H1 (cell line): ENCODE measurements at regions not wholly inside any gene's neighbourhood (a gene's known extent, or its start where the extent isn't known, plus 50 kb on each side); places are given as distances from the start of the nearest gene placed in this dataset.

Experiments
- CTCF ChIA-PET: fragments of 300-600 bp; sonication (Branson Sonifier 250); formaldehyde crosslinking; loops from one replicate; lab custom pipeline; 2021; ENCODE audit not compliant: partially characterized antibody; lab: Charles Lee
- POLR2A ChIA-PET: fragments of 300-600 bp; sonication (Branson Sonifier 250); formaldehyde crosslinking; loops from one replicate; lab custom pipeline; 2021; ENCODE audit warnings: inconsistent platforms; ENCODE audit not compliant: partially characterized antibody; lab: Charles Lee
- DNase-seq, 2 experiments: peaks; one replicate each; pipeline versions ENCODE4 v3.0.0 to v3.0.0-alpha.2; 2010 to 2022; ENCODE audit warnings: low spot score in 2 of 2, low read depth in 1 of 2, mixed read lengths in 1 of 2
- FAIRE-seq: peaks from 2 replicates; lab custom pipeline; 2011; peaks lifted over from hg19 to GRCh38; lab: Jason Lieb, UNC
- H2AFZ ChIP-seq: 2 replicates; pipeline ENCODE4 v1.8.1; 2012; ENCODE audit warnings: low read length, inconsistent platforms
- H2AK5ac ChIP-seq: 2 replicates; pipeline ENCODE4 v1.6.1; 2013; ENCODE audit warnings: low read depth, low read length
- H2BK120ac ChIP-seq: replicated peaks from 2 replicates; pipeline ENCODE3; 2013; ENCODE audit warnings: low read depth, low read length, inconsistent platforms
- H2BK12ac ChIP-seq: 2 replicates; pipeline ENCODE4 v1.6.1; 2013; ENCODE audit warnings: low read depth, low read length
- H2BK15ac ChIP-seq: 2 replicates; pipeline ENCODE4 v1.6.1; 2013; ENCODE audit warnings: low read length
- H2BK20ac ChIP-seq: 2 replicates; pipeline ENCODE4 v1.6.1; 2013; ENCODE audit warnings: low read length
- H2BK5ac ChIP-seq: 2 replicates; pipeline ENCODE4 v1.6.1; 2013; ENCODE audit warnings: low read depth, low read length
- H3K14ac ChIP-seq: 2 replicates; pipeline ENCODE4 v1.6.1; 2013; ENCODE audit warnings: inconsistent platforms; ENCODE audit not compliant: insufficient read length
- H3K18ac ChIP-seq: 2 replicates; pipeline ENCODE4 v1.6.1; 2013; ENCODE audit warnings: low read length; ENCODE audit errors: extremely low read depth
- H3K23ac ChIP-seq: 2 replicates; pipeline ENCODE4 v1.6.1; 2013; ENCODE audit warnings: inconsistent platforms; ENCODE audit not compliant: insufficient read length
- H3K23me2 ChIP-seq: 2 replicates; pipeline ENCODE4 v1.6.1; 2013; ENCODE audit warnings: low read depth, low read length
- H3K27ac ChIP-seq: 2 replicates; pipeline ENCODE4 v1.6.1; 2011; ENCODE audit warnings: low read depth, low read length, inconsistent platforms
- H3K27me3 ChIP-seq, 4 experiments: replicated peaks in 1 of 4; 1 replicate in 1 of 4; 2 replicates in 3 of 4; pipeline versions ENCODE4 v1.6.1 to v1.8.1; 2011 to 2013; ENCODE audit warnings: low read length in 3 of 4, mild to moderate bottlenecking in 3 of 4, inconsistent platforms in 2 of 4, mixed read lengths in 2 of 4, moderate library complexity in 1 of 4; ENCODE audit not compliant: control insufficient read depth in 3 of 4, insufficient read depth in 3 of 4; ENCODE audit errors: extremely low read depth in 1 of 4
- H3K36me3 ChIP-seq, 4 experiments: 2 replicates each; pipeline versions ENCODE4 v1.6.1 to v1.8.1; 2011 to 2013; ENCODE audit warnings: mild to moderate bottlenecking in 4 of 4, low read length in 3 of 4, moderate library complexity in 2 of 4, control low read depth in 1 of 4, inconsistent platforms in 1 of 4; ENCODE audit not compliant: insufficient read depth in 4 of 4, control insufficient read depth in 2 of 4
- H3K4ac ChIP-seq: replicated peaks from 2 replicates; pipeline ENCODE3; 2013; ENCODE audit warnings: low read length, low read depth, mixed read lengths, inconsistent platforms; ENCODE audit not compliant: insufficient read length
- H3K4me1 ChIP-seq, 4 experiments: replicated peaks in 1 of 4; 1 replicate in 1 of 4; 2 replicates in 3 of 4; pipeline versions ENCODE4 v1.6.1 to v1.8.1; 2011 to 2013; ENCODE audit warnings: low read length in 3 of 4, inconsistent platforms in 2 of 4, mixed read lengths in 1 of 4; ENCODE audit not compliant: insufficient read depth in 4 of 4, control insufficient read depth in 3 of 4
- H3K4me2 ChIP-seq, 2 experiments: 2 replicates each; pipeline versions ENCODE4 v1.6.1 to v1.8.1; 2011 to 2013; ENCODE audit warnings: low read depth in 2 of 2, low read length in 2 of 2, control low read depth in 1 of 2, inconsistent platforms in 1 of 2, mild to moderate bottlenecking in 1 of 2; ENCODE audit not compliant: insufficient read depth in 1 of 2
- H3K4me3 ChIP-seq, 4 experiments: fragments of 200-600, 300-600 bp in 1 of 4; sonication (generic), shearing (Covaris generic), sonication (Bioruptor Twin) in 1 of 4; 2 replicates each; pipeline versions ENCODE4 v1.5.1 to v1.8.1; 2011 to 2016; ENCODE audit warnings: low read length in 4 of 4, low read depth in 3 of 4, control low read depth in 2 of 4, inconsistent platforms in 2 of 4, mild to moderate bottlenecking in 2 of 4, mixed read lengths in 1 of 4, moderate library complexity in 1 of 4; ENCODE audit not compliant: insufficient read depth in 2 of 4; ENCODE audit errors: extremely low read depth in 1 of 4
- H3K56ac ChIP-seq: replicated peaks from 2 replicates; pipeline ENCODE3; 2013; ENCODE audit warnings: low read depth, mild to moderate bottlenecking, mixed read lengths, low read length, inconsistent platforms; ENCODE audit not compliant: insufficient read length
- H3K79me1 ChIP-seq: 2 replicates; pipeline ENCODE4 v1.6.1; 2013; ENCODE audit warnings: low read depth, low read length, control low read depth
- H3K79me2 ChIP-seq, 2 experiments: 2 replicates each; pipeline versions ENCODE4 v1.6.1 to v1.8.1; 2012 to 2013; ENCODE audit warnings: low read length in 2 of 2, mild to moderate bottlenecking in 2 of 2, inconsistent platforms in 1 of 2; ENCODE audit not compliant: insufficient read depth in 2 of 2, control insufficient read depth in 1 of 2
- H3K9ac ChIP-seq, 4 experiments: replicated peaks in 1 of 4; 1 replicate in 1 of 4; 2 replicates in 3 of 4; pipeline versions ENCODE4 v1.6.1 to v1.8.1; 2011 to 2013; ENCODE audit warnings: low read depth in 3 of 4, low read length in 3 of 4, control low read depth in 2 of 4, mild to moderate bottlenecking in 2 of 4, moderate library complexity in 2 of 4, inconsistent platforms in 1 of 4; ENCODE audit errors: extremely low read depth in 1 of 4
- H3K9me3 ChIP-seq, 2 experiments: 2 replicates each; pipeline versions ENCODE4 v1.6.1 to v1.8.1; 2012 to 2013; ENCODE audit warnings: mild to moderate bottlenecking in 2 of 2, moderate library complexity in 2 of 2, control low read depth in 1 of 2, inconsistent platforms in 1 of 2, low read depth in 1 of 2, low read length in 1 of 2, mixed read lengths in 1 of 2; ENCODE audit not compliant: insufficient read depth in 2 of 2
- H4K20me1 ChIP-seq, 2 experiments: replicated peaks in 1 of 2; 2 replicates each; pipeline versions ENCODE3 to v1.8.1; 2011 to 2013; ENCODE audit warnings: inconsistent platforms in 2 of 2, low read length in 2 of 2, mild to moderate bottlenecking in 1 of 2; ENCODE audit not compliant: insufficient read depth in 2 of 2, control insufficient read depth in 1 of 2
- H4K5ac ChIP-seq: 2 replicates; pipeline ENCODE4 v1.6.1; 2013; ENCODE audit warnings: low read length, low read depth, mixed read lengths, inconsistent platforms; ENCODE audit not compliant: insufficient read length
- H4K8ac ChIP-seq: 2 replicates; pipeline ENCODE4 v1.8.0; 2013; ENCODE audit warnings: mild to moderate bottlenecking, moderate library complexity, low read length, inconsistent platforms; ENCODE audit not compliant: insufficient read depth; ENCODE audit errors: extremely low read depth
- H4K91ac ChIP-seq: replicated peaks from 2 replicates; pipeline ENCODE3; 2013; ENCODE audit warnings: low read length, mixed read lengths, inconsistent platforms; ENCODE audit not compliant: insufficient read length
- BACH1 ChIP-seq: IDR thresholded peaks from 2 replicates; pipeline ENCODE4 v1.6.1; 2012; ENCODE audit warnings: low read length, improper control_type of control experiment
- BCL11A ChIP-seq, 2 experiments: IDR thresholded peaks; one replicate each; pipeline ENCODE4 v1.6.1; 2011; ENCODE audit warnings: low read depth in 2 of 2, low read length in 2 of 2, mild to moderate bottlenecking in 2 of 2
- CHD2 ChIP-seq: IDR thresholded peaks from 2 replicates; pipeline ENCODE4 v1.6.1; 2012; ENCODE audit warnings: low read length, improper control_type of control experiment
- E2F6 ChIP-seq: IDR thresholded peaks from 2 replicates; pipeline ENCODE4 v1.6.1; 2012; ENCODE audit warnings: inconsistent platforms
- GABPA ChIP-seq: IDR thresholded peaks from 2 replicates; pipeline ENCODE4 v1.6.1; 2011; ENCODE audit warnings: mild to moderate bottlenecking, low read length, moderate library complexity, borderline replicate concordance; ENCODE audit not compliant: insufficient read depth
- HDAC2 ChIP-seq, 2 experiments: fragments of 300-600 bp in 1 of 2; sonication (generic) in 1 of 2; IDR thresholded peaks; 2 replicates each; pipeline ENCODE4 v1.6.1; 2011 to 2012; ENCODE audit warnings: low read depth in 2 of 2, low read length in 2 of 2, mild to moderate bottlenecking in 2 of 2, moderate library complexity in 2 of 2, borderline replicate concordance in 1 of 2, inconsistent platforms in 1 of 2
- MAFK ChIP-seq: IDR thresholded peaks from 2 replicates; pipeline ENCODE4 v1.6.1; 2012; ENCODE audit warnings: low read depth, mild to moderate bottlenecking, improper control_type of control experiment, low read length
- NANOG ChIP-seq: IDR thresholded peaks from 2 replicates; pipeline ENCODE4 v1.6.1; 2011; ENCODE audit warnings: low read length, low read depth, mild to moderate bottlenecking, inconsistent platforms; ENCODE audit not compliant: insufficient read depth, poor library complexity, severe bottlenecking
- POLR2A ChIP-seq, 2 experiments: IDR thresholded peaks; 1 replicate in 1 of 2; 2 replicates in 1 of 2; pipeline ENCODE4 v1.6.1; 2011; ENCODE audit warnings: low read depth in 2 of 2, low read length in 2 of 2, mild to moderate bottlenecking in 2 of 2; ENCODE audit errors: control extremely low read depth in 1 of 2
- RAD21 ChIP-seq, 2 experiments: IDR thresholded peaks in 1 of 2; conservative IDR thresholded peaks in 1 of 2; 2 replicates each; pipeline ENCODE4 v1.6.1; 2011; ENCODE audit warnings: low read depth in 2 of 2, low read length in 2 of 2, improper control_type of control experiment in 1 of 2, inconsistent platforms in 1 of 2, mild to moderate bottlenecking in 1 of 2, moderate library complexity in 1 of 2
- RNF2 ChIP-seq: fragments of 200-900, 300-1000 bp; sonication (generic); IDR thresholded peaks from 2 replicates; pipeline ENCODE4 v1.7.1; 2016; ENCODE audit warnings: borderline replicate concordance, low read depth, mild to moderate bottlenecking, antibody characterized with exemption, low read length; ENCODE audit not compliant: poor library complexity, severe bottlenecking; ENCODE audit errors: missing control alignments
- SIN3A ChIP-seq, 2 experiments: IDR thresholded peaks in 1 of 2; conservative IDR thresholded peaks in 1 of 2; 2 replicates each; pipeline ENCODE4 v1.6.1; 2011 to 2012; ENCODE audit warnings: low read length in 2 of 2, improper control_type of control experiment in 1 of 2, low read depth in 1 of 2, mild to moderate bottlenecking in 1 of 2
- SP1 ChIP-seq: IDR thresholded peaks from 2 replicates; pipeline ENCODE4 v1.6.1; 2011; ENCODE audit warnings: low read depth, low read length
- SP4 ChIP-seq: IDR thresholded peaks from 2 replicates; pipeline ENCODE4 v1.6.1; 2012; ENCODE audit warnings: low read length, inconsistent platforms
- WGBS, 2 experiments: shearing (Covaris generic) in 1 of 2; methylation state at CpG; one replicate each; pipeline versions ENCODE4 v1.1.6 to v1.1.7; 2013 to 2015; ENCODE audit warnings: low lambda C conversion rate in 2 of 2, mixed read lengths in 2 of 2, inconsistent platforms in 1 of 2, low coverage in 1 of 2, missing lambda C conversion rate in 1 of 2; ENCODE audit not compliant: insufficient replicate concordance in 2 of 2, insufficient coverage in 1 of 2, insufficient read length in 1 of 2; ENCODE audit errors: extremely low coverage in 1 of 2, missing lambda C conversion rate in 1 of 2; 5-methylcytosine and 5-hydroxymethylcytosine counted together

- no peak overlapping the region for H4K91ac ChIP-seq
- H3K9me3 ChIP-seq, result peaks cover 61 to 75% of the 10 kb centered on the region in 2 experiments
- TF ChIP-seq RAD21 (IDR thresholded peaks at IDR 0.05 in 1 of 2, conservative IDR thresholded peaks at IDR 0.05 in 1 of 2; ENCODE audit: low read depth in 2 of 2, low read length in 2 of 2), result no peak
- TF ChIP-seq CHD2, result no peak
- TF ChIP-seq SP4, result no peak
- TF ChIP-seq SP1, result no peak
- TF ChIP-seq RNF2, result no peak
- TF ChIP-seq MAFK, result no peak
- TF ChIP-seq BACH1, result no peak
- no peak for TF ChIP-seq E2F6
- TF ChIP-seq NANOG, result no peak
- TF ChIP-seq GABPA, result no peak
- no peak for TF ChIP-seq HDAC2 (IDR thresholded peaks at IDR 0.05; ENCODE audit: borderline replicate concordance in 1 of 2, low read depth in 2 of 2, low read length in 2 of 2)
- TF ChIP-seq BCL11A (IDR thresholded peaks at IDR 0.05; ENCODE audit: low read depth in 2 of 2, low read length in 2 of 2), result no peak
- TF ChIP-seq POLR2A (IDR thresholded peaks at IDR 0.05; ENCODE audit: control extremely low read depth in 1 of 2, low read depth in 2 of 2, low read length in 2 of 2), result no peak
- TF ChIP-seq SIN3A (conservative IDR thresholded peaks at IDR 0.05 in 1 of 2, IDR thresholded peaks at IDR 0.05 in 1 of 2; ENCODE audit: low read depth in 1 of 2, low read length in 2 of 2), result no peak
- no peak overlapping the region for H4K5ac ChIP-seq
- H3K23ac ChIP-seq, result no peak overlapping the region
- WGBS, 2 experiments, result 86% methylated on average over 4 of the region's 4 CpGs; no CpG with 5 or more reads in 1 of the 2 experiments
- no peak overlapping the region for H2BK5ac ChIP-seq
- no peaks in the 10 kb centered on the region for H4K20me1 ChIP-seq
- no peaks in the 10 kb centered on the region for H3K23me2 ChIP-seq
- no peak overlapping the region for H2AK5ac ChIP-seq
- H3K27ac ChIP-seq, result no peak overlapping the region
- no peaks in the 10 kb centered on the region for H3K4me1 ChIP-seq
- H3K4me2 ChIP-seq, result no peak overlapping the region
- H2BK15ac ChIP-seq, result no peak overlapping the region
- POLR2A ChIA-PET, result no interaction called here
- H2BK20ac ChIP-seq, result no peak overlapping the region
- no peak overlapping the region for H3K4me3 ChIP-seq
- H3K56ac ChIP-seq, result no peak overlapping the region
- FAIRE-seq, result no peak
- no peak overlapping the region for H3K9ac ChIP-seq
- no peaks in the 10 kb centered on the region for H3K27me3 ChIP-seq
- no peak overlapping the region for H3K14ac ChIP-seq
- CTCF ChIA-PET, result no interaction called here
- H2AFZ ChIP-seq, result no peak overlapping the region
- no peak for DNase-seq
- no peak overlapping the region for H3K18ac ChIP-seq
- no peaks in the 10 kb centered on the region for H3K79me1 ChIP-seq
- no peaks in the 10 kb centered on the region for H3K79me2 ChIP-seq
- H4K8ac ChIP-seq, result no peak overlapping the region
- H2BK120ac ChIP-seq, result no peak overlapping the region
- H2BK12ac ChIP-seq, result no peak overlapping the region
- no peak overlapping the region for H3K4ac ChIP-seq
- H3K36me3 ChIP-seq, result no peaks in the 10 kb centered on the region
Measured at GRCh38 chr9:1235650-1236049, 185.5 kb downstream of the DMRT2 start.
